OCI-LY7 (cell line): ENCODE measurements at regions not wholly inside any gene's neighbourhood (a gene's known extent, or its start where the extent isn't known, plus 50 kb on each side); places are given as distances from the start of the nearest gene placed in this dataset.

Source experiments
- BruUV-seq: library from RNA; stranded (reverse); fragments of 400-500 nt; replicated peaks from 2 replicates; lab custom pipeline; 2021; lab: Mats Ljungman, UMichigan
- CTCF ChIA-PET: fragments of 300-600 bp; sonication (Branson Sonifier 250); formaldehyde crosslinking; loops from one replicate; lab custom pipeline; 2022; ENCODE audit warnings: antibody characterized with exemption; ENCODE audit not compliant: unreplicated experiment; lab: Charles Lee
- POLR2A ChIA-PET: fragments of 300-600 bp; sonication (Branson Sonifier 250); formaldehyde crosslinking; loops from one replicate; lab custom pipeline; 2022; ENCODE audit warnings: antibody characterized with exemption; lab: Charles Lee
- DNase-seq: peaks from one replicate; pipeline ENCODE4 v3.0.0-alpha.2; 2015; ENCODE audit warnings: low spot score
- H2AFZ ChIP-seq: fragments of 200-600 bp; sonication (generic), shearing (Covaris generic); 2 replicates; pipeline ENCODE4 v1.6.1; 2014; ENCODE audit warnings: mild to moderate bottlenecking, antibody characterized with exemption, low read length, moderate library complexity
- H3K27ac ChIP-seq: fragments of 200-600 bp; sonication (generic); 2 replicates; pipeline ENCODE4 v1.5.1; 2014; ENCODE audit warnings: mixed run types, low read depth, mild to moderate bottlenecking, moderate library complexity, low read length, inconsistent platforms; ENCODE audit not compliant: poor library complexity, severe bottlenecking
- H3K36me3 ChIP-seq: fragments of 200-600 bp; sonication (generic); 2 replicates; pipeline ENCODE4 v1.6.1; 2014; ENCODE audit warnings: mild to moderate bottlenecking, antibody characterized with exemption, low read length, moderate library complexity, mixed read lengths; ENCODE audit not compliant: insufficient read depth
- H3K4me1 ChIP-seq: fragments of 200-600 bp; sonication (generic); 2 replicates; pipeline ENCODE4 v1.5.1; 2014; ENCODE audit warnings: mild to moderate bottlenecking, low read length; ENCODE audit not compliant: insufficient read depth, poor library complexity, severe bottlenecking
- H3K4me2 ChIP-seq: fragments of 200-600 bp; sonication (generic); 2 replicates; pipeline ENCODE4 v1.6.1; 2014; ENCODE audit warnings: mild to moderate bottlenecking, low read length
- H3K4me3 ChIP-seq: fragments of 200-600 bp; sonication (generic); 2 replicates; pipeline ENCODE4 v1.5.1; 2014; ENCODE audit warnings: mild to moderate bottlenecking, low read depth, low read length; ENCODE audit not compliant: poor library complexity, severe bottlenecking
- H3K79me2 ChIP-seq: fragments of 200-600 bp; sonication (generic); 2 replicates; pipeline ENCODE4 v1.6.1; 2016; ENCODE audit warnings: low read depth, mild to moderate bottlenecking, low read length, moderate library complexity, mixed read lengths; ENCODE audit not compliant: insufficient read depth
- H3K9me2 ChIP-seq: fragments of 200-600 bp; sonication (generic); 2 replicates; pipeline ENCODE4 v1.6.1; 2016; ENCODE audit warnings: mild to moderate bottlenecking, low read length, mixed read lengths; ENCODE audit not compliant: insufficient read depth
- H3K9me3 ChIP-seq: fragments of 200-600 bp; sonication (generic); 2 replicates; pipeline ENCODE4 v1.6.1; 2014; ENCODE audit warnings: mild to moderate bottlenecking, mixed run types, low read length, mixed read lengths
- H4K20me1 ChIP-seq: fragments of 200-600 bp; sonication (generic); 2 replicates; pipeline ENCODE4 v1.6.1; 2014; ENCODE audit warnings: mild to moderate bottlenecking, antibody characterized with exemption, low read length, moderate library complexity, mixed read lengths; ENCODE audit not compliant: insufficient read depth
- CTCF ChIP-seq: fragments of 200-600 bp; sonication (generic); conservative IDR thresholded peaks from 2 replicates; pipeline ENCODE4 v1.5.1; 2014; ENCODE audit warnings: mild to moderate bottlenecking, antibody characterized with exemption, low read length, moderate library complexity, mixed read lengths
- EZH2phosphoT487 ChIP-seq: fragments of 200-600 bp; sonication (generic); IDR thresholded peaks from 2 replicates; pipeline ENCODE4 v1.6.1; 2018; ENCODE audit warnings: low read depth, borderline replicate concordance, mild to moderate bottlenecking, mixed run types, antibody characterized with exemption, low read length, moderate library complexity, mixed read lengths
- intact Hi-C: fragments of 100-400 bp; cut with micrococcal nuclease; formaldehyde crosslinking; loops from one replicate; pipeline ENCODE4 v1.10.0; 2022; ENCODE audit not compliant: unreplicated experiment

- Histone ChIP-seq H2AFZ (no peak overlapping the region), H3K36me3 (no peaks in the 10 kb centered on the region), H3K4me3 (no peak overlapping the region), H3K79me2 (no peaks in the 10 kb centered on the region), H3K9me3 (no peaks in the 10 kb centered on the region), H3K9me2 (no peaks in the 10 kb centered on the region), H3K27ac (no peak overlapping the region), H3K4me1 (no peaks in the 10 kb centered on the region), H3K4me2 (no peak overlapping the region), H4K20me1 (no peaks in the 10 kb centered on the region)
- TF ChIP-seq CTCF (no peak), EZH2phosphoT487 (no peak)
- intact Hi-C loops: no loop called here
- no peak for DNase-seq
- no TSS peak for BruUV-seq
- POLR2A ChIA-PET: no interaction called here
- CTCF ChIA-PET: no interaction called here
Observed at GRCh38 chr13:53142306-53142705, 113.7 kb downstream of the OLFM4 start.

DNA sequence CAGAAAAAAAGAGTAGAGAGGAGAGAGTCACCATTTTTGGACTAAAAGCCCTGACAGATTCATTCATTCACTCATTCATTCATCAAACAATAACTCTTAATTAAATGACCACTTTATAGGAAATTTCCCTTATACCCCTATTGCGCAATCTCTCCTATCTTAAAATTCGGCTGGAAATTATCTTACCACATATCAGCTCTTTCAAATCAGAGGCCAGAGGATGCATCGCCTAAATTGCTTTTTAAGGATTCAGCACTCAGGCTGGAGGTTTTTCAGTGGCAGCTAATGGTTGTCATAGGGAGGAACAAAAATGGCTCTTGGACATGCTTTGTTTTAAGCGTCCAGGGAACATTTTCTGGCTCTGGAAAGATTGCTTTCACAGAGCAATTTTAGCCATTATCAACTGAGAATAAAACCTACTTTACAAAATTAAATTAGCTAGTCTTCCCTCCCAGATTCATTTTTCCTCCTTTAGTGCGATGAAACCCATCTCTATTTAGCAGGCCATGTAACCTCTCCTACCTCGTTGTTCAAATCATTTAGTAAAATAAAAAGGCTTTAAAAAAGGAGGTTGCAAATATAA, 115.2 kb downstream of the OLFM4 start:
- intact Hi-C loops: no loop called here
- ChIA-PET POLR2A (no interaction called here), CTCF (no interaction called here)
- no TSS peak for BruUV-seq
- no peaks in the 10 kb centered on the region for H3K79me2 ChIP-seq
- no peak for DNase-seq
- no peaks in the 10 kb centered on the region for H3K36me3 ChIP-seq
- no peaks in the 10 kb centered on the region for H3K4me1 ChIP-seq
- no peak for TF ChIP-seq EZH2phosphoT487
- TF ChIP-seq CTCF: no peak
- H3K9me3 ChIP-seq: no peaks in the 10 kb centered on the region
- no peak overlapping the region for H3K4me3 ChIP-seq
- no peak overlapping the region for H3K27ac ChIP-seq
- H4K20me1 ChIP-seq: no peaks in the 10 kb centered on the region
- no peaks in the 10 kb centered on the region for H3K9me2 ChIP-seq
- no peak overlapping the region for H3K4me2 ChIP-seq
- H2AFZ ChIP-seq: no peak overlapping the region

DNA sequence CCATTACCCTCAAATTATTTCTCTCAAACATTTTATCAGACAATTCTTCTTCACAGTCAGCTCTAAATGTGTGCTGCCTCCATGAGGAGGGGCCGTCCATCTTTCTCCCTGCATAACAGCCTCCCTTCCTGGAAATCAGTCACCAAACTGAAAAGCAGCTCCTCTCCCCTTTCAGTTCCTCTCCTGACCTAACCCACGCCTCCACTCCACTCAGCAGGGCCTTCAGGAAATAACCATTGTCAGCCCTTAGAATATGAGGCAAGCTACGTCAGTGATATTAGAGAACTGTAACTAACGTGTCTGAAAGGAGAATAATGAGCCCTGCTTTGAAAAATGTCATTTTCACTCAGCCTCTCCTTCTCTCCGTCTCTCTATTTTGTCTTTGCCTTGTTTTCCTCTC, 116.2 kb downstream of the OLFM4 start:
- BruUV-seq: no TSS peak
- H4K20me1 ChIP-seq: no peaks in the 10 kb centered on the region
- DNase-seq: no peak

More for the DNA sequence above, 116.2 kb downstream of the OLFM4 start:
- Histone ChIP-seq H3K36me3 (no peaks in the 10 kb centered on the region), H3K4me2 (no peak overlapping the region), H3K4me3 (no peak overlapping the region), H3K9me3 (no peaks in the 10 kb centered on the region), H3K27ac (no peak overlapping the region), H3K79me2 (no peaks in the 10 kb centered on the region), H3K4me1 (no peaks in the 10 kb centered on the region), H2AFZ (no peak overlapping the region), H3K9me2 (no peaks in the 10 kb centered on the region)
- ChIA-PET POLR2A (interaction anchor here (0.7 kb wide), 1 partner anchor 17 kb away, joined by 3 read pairs; no protein-coding TSS in a partner anchor), CTCF (no interaction called here)
- intact Hi-C loops: no loop called here
- TF ChIP-seq EZH2phosphoT487: no peak
- no peak for TF ChIP-seq CTCF
